C4-2B (cell line): ENCODE measurements at regions not wholly inside any gene's neighbourhood (a gene's known extent, or its start where the extent isn't known, plus 50 kb on each side); places are given as distances from the start of the nearest gene placed in this dataset.

Experiments used
- CTCF ChIP-seq: fragments of 450-650 bp; conservative IDR thresholded peaks from 2 replicates; pipeline ENCODE4 v1.5.1; 2017; ENCODE audit warnings: mild to moderate bottlenecking
- ZFX ChIP-seq: fragments of 450-650 bp; IDR thresholded peaks from 2 replicates; pipeline ENCODE4 v1.6.1; 2017

- TF ChIP-seq CTCF (no peak), ZFX (no peak)
Measured at GRCh38 chr1:234968451-234968850, 160.2 kb downstream of the TOMM20 start.
